HCEC 1CT (cell line): ENCODE measurements at regions not wholly inside any gene's neighbourhood (a gene's known extent, or its start where the extent isn't known, plus 50 kb on each side); places are given as distances from the start of the nearest gene placed in this dataset.

Source experiments
- DNase-seq: peaks from one replicate; pipeline ENCODE4 v3.0.0-alpha.2; 2017

DNA sequence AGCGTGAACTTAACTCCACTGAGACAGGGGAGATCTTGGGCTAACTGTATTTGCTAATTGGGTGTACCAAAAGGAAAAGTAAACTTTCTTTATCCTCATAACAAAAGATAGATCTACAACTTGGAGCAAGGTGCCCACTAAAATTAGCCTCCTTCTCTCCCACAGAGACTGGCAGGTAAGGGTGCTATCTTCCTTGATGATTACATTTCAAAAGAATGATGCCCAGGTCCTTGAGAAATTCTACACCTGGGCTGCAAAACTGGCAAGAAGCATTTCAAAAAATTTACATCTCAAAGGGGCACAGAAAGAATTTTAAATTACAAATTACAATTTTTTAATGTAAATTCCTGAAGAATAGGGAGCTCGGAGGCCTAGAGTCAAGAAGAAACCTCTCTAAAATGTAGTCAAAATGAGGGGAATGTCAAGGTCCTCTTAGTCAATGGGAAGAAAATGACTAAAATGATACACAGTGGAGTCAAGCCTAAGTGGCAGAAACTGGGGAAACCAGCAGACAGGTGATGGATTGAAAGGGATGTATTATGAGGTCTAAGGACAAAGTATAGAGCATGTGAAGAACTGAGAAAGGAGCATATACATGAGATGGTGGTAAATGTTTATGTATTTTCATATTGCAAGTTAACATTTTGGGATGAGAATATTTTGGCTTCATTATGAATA lies 348.3 kb upstream of the TUSC1 start:
- no peak for DNase-seq

DNA sequence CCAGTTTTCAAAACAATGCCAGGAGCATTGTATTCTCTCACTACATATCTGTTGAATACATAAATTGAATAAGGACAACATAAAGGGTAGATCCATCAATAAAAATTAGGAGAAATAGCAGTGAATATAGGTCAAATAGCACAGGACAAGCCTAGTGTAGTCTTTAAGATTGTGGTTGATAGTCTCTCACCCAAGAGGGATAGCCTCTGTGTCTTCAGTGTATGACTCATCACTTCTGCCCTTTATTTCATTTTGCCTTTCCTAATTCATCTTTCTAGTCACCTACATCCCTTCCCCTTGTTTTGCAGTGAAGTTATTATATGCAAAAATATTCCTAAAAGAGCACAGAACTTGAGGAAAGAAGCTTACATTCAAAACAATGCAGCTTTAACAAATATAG lies 335.0 kb upstream of the TUSC1 start:
- no peak for DNase-seq

DNA sequence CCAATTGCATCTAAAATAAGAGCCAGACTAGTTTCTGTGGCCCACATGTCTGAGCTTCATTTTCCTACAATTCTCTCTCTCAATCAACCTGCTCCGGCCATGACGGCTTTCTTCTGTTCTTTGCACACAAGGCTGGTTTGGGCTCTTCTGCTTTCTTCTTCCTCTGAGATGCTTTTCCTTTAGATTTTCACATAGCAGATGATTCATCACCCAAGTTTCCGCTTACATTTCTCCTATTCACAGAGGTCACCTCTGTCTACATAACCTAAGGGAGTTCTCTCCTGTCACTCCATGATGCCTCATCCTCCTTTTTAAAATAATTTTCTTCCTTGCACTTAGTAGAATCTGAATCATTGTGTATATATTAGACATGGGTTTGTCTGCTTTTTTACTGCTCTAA lies 334.6 kb upstream of the TUSC1 start:
- DNase-seq, result no peak

DNA sequence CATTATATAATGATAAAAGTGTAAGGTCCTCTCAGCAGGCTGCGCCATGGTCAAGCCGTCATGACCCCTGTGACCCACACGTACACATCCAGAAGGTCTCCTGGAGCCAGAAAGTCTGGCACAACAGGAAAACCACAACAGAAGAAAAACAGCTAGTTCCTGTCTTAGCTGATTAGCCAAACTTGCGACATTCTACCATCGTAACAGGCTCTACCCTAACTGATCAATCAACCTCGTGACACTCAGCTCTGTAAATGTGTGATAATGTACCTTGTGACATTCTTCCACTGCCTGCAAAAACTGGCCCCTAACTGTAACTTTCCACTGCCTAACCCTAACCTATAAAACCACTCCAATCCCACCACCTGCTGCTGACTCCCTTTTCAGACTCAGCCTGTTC lies 316.4 kb upstream of the TUSC1 start:
- no peak for DNase-seq

DNA sequence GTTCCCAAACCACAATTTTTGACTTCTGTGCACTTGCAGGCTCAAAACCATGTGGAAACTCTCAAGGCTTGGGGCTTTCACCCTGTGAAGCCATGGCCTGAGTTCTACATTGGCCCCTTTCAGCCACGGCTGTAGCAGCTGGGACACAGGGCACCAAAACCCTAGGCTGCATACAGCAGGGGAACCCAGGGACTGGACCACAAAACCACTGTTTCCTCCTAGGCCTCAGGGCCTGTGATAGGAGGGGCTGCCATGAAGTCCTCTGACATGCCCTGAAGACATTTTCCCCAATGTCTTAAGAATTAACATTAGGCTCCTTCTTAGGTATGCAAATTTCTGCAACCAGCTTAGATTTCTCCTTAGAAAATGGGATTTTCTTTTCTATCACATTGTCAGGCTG lies 312.1 kb upstream of the TUSC1 start:
- DNase-seq, result no peak

DNA sequence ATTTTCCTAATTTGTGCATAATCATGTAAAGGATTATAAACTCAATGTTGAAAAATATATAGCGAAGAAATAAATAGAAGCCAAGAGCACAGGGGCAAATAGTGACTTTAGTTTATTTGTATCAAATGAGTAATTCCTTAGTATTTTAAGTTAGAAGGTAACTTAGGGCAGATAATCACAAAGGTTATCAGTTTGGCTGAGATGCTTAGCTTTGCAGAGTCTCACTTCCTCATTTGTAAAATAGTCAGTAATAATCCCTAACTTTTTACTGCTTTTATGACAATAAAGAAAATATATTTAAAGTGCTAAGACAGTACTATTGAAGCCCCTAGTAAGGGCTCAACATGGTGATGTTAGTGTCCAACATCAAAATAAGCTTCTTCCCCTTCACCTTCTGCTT lies 297.4 kb upstream of the TUSC1 start:
- no peak for DNase-seq

DNA sequence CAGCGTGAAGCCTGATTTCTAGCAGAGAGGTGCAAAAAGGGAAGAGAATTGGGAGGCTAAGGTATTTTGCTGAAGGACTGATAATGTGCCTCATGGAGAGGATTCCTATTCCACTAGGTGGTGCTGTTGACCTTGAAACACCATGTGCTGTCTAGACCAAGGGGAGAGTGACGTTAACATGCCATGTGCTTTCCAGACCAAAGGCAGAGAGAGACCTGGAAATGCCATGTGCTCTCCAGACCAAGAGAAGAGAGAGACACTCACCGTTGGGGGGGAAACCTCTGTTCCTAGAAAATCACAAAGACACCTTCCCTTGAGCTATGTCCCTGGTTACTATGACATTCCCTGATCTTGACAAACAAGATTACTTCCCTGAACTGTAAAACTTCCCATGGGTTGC lies 286.0 kb upstream of the TUSC1 start:
- DNase-seq, result peak; percentile 51

DNA sequence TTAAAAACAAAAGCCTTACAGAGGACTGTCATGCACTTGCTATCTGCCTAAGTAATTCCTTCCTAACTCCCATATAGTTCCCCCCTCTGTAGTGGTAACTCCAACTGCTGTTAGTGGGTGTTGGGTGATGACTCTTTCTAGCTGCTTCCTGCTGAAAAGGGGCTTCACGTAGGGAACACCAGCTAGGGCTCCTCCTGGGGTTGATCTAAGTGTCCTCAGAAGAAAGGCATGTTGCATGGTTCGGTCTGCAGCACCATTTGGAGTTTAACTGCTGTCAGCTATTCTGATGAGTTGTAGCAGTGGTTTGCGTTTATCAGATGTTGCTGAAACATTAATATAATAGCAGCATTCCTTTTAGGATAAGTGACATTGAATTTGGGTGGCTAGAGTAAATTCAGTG lies 281.9 kb upstream of the TUSC1 start:
- DNase-seq, result no peak

DNA sequence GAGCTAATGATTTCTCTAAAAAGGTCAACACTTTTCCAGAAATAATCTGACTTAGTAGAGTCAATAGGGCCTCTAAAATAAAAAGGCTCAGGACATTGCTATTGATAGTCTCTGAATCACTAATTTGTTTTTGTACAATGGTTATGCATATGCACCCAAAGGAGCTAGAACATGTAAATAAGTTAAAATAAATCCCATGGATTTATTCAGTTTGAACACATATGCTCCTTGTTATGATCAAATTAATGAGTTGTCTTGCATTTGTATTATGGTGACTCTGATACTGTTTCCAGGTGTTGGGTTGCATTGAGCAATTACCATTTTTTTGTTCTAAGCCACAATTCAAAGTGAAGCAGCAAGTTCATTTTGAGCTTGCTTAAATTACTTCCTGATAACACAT lies 276.0 kb upstream of the TUSC1 start:
- DNase-seq, result no peak

DNA sequence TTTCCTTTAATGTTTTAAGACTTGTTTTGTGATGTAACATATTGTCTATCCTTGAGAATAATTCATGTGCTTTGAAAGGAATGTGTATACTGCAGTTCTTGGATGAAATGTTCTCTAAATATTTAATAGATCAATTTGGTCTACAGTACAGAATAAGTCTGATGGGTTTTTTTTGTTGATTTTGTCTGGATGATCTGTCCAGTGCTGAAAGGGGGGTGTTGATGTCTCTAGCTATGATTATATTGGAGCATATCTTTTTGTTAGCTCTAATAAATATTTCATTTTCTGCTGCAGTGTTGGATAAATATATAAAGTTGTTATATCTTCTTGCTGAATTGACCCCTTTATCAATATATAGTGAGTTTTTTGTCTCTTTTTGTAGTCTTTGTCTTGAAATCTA lies 269.9 kb upstream of the TUSC1 start:
- DNase-seq, result no peak

DNA sequence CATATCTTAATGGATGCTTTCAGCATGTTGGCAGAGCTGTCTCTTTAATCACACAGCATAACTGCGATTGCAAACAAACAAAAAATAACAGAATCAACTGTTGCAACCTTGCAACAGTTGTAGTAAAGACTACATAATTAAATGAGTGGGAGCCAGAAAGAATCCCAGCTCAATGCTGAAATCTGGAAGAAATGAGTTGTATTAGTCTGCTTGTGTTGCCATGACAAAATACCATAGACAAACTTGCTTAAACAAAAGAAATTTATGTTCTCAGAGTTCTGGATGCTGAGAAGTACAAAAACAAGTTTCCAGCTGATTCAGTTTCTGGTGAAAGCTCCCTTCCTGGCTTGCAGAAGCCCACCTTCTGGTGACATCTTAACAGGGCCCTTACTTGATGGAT lies 260.9 kb upstream of the TUSC1 start:
- DNase-seq, result no peak

DNA sequence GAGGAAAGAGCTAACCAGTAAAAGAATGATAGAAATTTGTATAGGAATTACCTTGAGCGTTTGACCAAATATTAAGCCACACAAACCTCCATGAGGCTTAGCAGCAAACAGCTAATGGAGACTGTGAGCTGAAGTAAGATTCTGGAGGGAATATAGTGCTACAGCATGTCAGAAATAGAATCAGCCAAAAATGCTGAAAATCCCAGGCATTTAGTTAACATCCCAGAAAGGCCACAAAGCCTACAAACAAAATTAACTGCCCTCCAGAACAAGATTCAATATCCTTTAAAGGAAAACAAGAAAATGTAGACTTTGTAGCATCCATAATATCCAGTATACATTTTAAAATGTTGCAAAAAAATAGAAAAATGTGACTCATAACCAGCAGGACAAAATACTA lies 257.8 kb upstream of the TUSC1 start:
- no peak for DNase-seq

DNA sequence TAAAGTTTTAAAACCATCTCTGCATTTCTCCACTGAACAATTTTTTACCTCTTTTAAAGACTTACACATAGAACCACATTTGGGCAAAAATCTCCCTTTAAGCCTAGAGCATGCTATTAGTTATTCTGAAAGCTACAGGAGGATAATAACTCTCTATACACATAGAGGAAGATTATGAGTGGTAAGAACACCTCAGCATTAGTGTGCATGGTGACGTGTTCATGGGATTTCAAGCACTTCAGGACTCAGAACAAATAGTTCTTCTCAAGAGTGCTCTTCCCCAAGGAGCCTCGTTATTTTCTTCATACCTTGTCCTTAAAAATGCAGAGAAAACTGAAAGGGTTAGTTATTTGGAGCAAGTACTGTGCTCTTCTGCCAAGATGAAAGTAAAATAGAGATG lies 256.9 kb upstream of the TUSC1 start:
- DNase-seq, result peak; percentile 3

DNA sequence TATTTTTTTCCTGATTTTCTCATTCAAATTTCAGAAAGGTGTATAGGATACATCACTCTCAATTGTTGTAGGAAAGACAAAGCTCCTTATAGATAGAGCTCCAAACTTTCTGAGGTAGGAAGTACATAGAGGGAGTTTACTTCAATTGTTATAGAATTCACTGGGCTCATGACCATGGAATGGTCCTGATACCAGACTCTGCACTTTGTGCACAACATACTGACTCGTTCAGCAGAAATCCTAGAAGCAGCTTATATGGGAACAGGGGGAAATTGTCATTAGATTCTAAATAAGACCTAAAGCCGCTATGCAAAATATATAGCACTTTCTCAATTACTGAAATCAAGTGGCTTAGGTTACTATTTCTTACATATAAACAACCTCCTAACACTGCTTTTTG lies 240.5 kb upstream of the TUSC1 start:
- no peak for DNase-seq

DNA sequence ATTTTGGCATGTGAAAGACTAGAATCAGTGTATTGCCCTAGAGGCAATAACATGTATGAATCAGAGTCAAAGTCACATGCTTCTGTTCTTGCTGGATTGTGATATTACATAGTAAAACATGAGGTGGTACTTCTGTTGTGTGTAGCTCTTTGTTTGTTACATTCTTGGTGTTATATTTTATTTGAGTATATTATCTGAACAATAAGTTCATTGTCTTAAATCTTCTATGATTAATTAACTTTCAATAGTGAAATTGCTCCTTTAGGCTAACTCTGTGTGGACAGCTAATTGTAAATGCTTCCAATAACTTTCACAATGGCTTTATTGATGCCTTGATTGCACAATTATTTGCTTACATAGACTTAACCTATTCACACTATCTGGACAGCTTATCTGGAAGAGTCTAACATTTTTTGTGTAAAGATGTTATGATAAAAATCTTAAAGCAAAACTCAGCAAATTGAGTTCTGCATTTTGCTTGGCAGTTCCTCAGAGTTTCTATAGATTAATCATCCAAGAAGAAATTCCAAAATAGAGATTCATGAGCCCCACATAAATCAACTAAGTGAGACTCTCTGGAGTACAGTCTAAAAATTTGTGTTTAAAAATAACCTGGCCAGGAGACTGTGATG lies 239.6 kb upstream of the TUSC1 start:
- DNase-seq, result no peak

DNA sequence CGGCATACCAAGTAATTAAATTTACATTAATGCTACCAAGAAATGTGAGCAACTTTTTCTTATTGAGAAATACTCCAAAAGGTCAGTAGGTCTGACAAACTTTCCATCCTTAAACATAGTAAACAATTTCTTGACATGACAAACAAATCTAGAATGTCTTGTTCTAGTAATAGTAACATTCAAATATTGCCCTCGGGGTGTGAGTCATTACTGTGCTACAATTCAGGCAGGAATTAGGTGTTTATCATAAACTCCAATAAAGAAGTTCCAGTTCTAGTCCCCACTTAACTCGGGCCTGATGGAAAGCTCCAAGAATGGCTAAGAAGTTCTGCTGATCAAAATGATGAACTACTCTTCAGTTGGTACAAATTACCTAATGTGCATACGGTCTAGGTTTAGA lies 235.6 kb upstream of the TUSC1 start:
- DNase-seq, result no peak

DNA sequence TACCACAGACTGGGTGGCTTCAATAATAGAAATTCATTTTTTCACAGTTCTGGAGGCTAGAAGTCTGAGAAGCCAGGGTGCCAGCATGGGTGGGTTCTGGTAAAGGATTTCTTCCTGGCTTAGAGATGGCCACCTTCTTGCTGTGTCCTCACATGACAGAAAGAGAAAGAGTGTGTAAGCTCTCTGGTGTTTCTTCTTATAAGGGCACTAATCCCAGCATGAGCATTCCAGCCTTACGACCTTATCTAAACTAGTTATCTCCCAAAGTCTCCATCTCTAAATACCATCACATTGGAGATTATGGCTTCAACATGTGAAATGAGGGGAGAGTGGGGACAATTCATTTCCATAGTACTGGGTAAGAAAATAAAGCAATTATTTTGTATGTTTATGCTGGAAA lies 226.5 kb upstream of the TUSC1 start:
- no peak for DNase-seq

DNA sequence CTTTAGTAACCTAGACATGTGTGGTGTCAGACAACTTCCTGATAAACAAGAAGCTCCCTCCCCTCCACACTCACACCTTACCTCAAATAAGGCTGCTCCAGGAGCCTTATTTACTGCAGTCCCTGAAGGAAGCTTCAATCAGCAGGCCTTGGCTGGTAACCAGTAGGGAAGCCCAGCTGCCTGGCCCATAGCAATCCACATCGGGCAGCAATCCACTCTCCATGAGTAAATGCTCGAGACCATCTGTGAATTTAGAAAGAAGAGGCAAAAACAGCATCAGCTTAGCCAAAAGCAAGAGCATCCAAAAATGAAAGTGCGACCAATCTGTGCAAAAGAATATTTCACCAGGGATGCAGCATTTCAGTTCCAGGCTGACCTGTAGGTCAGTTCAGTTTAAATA lies 213.3 kb upstream of the TUSC1 start:
- no peak for DNase-seq

DNA sequence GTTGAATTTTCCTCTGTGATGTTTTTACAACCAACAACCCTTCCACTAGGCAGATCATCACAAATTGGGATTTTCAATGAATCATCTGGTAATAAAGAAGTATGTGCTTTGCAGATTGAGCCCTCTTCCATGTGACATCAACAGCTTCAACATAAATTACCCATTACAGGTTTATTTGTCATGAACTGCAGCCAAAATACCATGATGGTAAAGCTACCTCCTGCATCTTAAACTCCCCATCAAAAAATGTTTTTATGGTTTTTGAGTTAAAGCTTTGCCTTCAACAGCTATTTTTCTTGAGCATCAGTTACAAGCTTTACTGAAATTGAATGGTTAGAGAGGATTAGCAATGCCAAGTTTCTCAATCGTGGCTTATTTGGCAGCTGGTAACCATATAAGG lies 211.4 kb upstream of the TUSC1 start:
- no peak for DNase-seq

DNA sequence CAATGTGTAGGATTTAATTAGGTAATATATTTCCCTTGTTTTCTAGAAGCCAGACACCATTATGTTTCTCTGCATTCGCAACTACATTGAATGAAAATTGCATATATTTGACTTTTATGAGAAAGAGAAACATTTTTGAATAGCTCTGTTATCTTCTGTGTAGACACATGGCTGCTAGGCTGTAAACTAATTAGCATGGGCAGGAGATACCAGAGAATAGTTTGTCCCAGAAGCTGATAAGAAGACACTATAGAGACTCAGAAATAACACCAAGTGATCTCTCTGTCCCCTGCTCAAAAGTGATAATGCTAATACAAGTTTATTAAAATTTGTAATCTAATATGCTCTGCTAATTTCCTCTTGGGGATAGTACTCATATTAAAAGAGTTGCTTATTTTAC lies 198.0 kb upstream of the TUSC1 start:
- DNase-seq, result no peak

DNA sequence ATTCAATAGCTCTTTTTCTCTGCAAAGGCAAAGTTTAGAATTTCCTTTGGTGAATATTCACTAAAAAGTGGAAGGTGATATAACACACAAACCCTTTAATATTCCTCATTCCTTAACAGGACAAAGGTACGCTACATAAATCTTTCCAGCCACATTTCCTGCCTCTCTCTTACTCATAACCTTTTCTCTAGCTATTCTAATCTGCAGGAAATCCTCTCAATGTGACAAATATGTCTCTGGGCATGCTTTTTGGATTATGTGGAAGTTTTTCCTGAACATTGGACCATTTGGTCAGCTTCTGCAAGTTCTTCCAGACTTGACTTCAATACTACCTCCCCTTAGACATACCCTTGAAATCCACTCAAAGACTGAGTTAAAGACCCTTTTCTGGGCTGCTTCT lies 186.3 kb upstream of the TUSC1 start:
- DNase-seq, result no peak

DNA sequence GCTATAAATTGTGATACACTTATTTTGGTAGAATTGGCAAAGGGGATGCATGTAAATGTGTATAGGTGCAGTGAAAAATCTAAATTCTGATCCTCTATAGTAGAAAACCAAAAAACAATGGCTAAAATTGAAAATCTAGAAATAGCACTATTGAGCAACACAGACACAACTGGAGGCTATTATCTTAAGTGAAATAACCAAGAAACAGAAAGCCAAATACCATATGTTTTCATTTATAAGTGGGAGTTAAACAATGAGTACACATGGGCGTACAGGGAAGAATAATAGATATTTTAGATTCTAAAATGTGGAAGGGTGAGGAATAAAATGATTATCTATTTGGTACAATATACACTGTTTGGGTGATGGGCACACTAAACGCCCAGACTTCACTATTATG lies 183.2 kb upstream of the TUSC1 start:
- no peak for DNase-seq

DNA sequence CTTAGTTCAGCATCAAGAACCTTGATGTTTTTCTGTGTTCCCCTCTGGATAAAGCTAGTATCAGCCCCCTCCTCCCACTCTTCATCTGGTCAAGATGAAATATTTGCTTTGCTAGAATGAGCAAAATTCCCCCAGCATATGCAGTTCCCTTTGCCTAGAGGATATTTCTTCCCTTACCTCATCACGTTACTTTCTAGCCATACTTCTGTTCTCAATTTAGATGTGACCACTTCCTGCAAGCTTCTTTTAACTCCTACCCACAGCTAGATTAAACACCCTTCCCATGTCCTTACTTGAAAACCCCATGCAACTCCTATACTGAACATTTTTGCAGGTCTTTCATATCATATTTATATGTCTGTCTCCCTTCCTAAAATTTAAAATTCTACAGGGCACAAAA lies 178.9 kb upstream of the TUSC1 start:
- no peak for DNase-seq

DNA sequence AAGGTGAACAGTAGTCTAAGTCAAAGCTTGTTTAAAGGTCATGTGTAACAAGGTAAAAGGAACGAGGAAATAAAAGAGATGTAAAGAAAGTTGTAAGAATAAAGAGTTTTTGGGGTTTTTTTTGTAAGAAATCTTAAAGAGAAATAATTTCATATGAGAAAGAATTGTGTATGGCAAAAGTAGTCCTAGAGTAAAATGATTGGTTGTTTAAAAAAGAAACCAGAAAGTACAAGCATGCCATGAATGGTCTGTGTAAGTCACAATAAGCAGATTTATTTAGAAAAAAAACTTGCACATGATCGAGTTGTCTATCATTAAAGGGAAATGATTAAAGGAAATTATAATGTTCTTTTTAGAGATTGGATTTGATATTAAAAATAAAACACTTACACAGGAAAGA lies 172.6 kb upstream of the TUSC1 start:
- DNase-seq, result no peak

DNA sequence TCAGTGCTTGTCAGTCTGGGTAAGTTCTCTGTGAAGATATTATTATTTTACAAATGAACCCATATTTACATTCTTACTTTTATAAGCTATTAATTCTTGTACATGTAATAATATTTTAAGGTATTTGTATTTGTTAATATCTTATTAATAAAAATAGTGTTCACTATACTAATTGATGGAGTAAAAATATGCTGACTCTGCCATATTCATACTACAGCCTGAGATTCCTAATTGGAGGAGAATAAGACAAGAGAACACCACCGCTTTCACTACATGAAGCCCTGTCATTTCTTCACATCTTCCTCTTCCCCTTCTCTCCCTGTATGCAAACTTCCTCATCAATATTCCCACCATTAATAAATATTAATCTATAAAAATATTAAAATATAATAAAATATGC lies 167.6 kb upstream of the TUSC1 start:
- DNase-seq, result no peak
